IPS-15b (cell line): ENCODE measurements at regions not wholly inside any gene's neighbourhood (a gene's known extent, or its start where the extent isn't known, plus 50 kb on each side); places are given as distances from the start of the nearest gene placed in this dataset.
"Not testable (repeated sequence)": the region's sequence is repeated elsewhere in the genome, so short reads cannot be mapped to it uniquely, and the experiment has no call there.

Experiments used
- H3K27me3 ChIP-seq: one replicate; pipeline ENCODE4 v1.6.1; 2013; ENCODE audit warnings: low read length; ENCODE audit not compliant: control insufficient read depth, insufficient read depth
- H3K36me3 ChIP-seq: one replicate; pipeline ENCODE4 v1.6.1; 2013; ENCODE audit warnings: low read length; ENCODE audit not compliant: control insufficient read depth, insufficient read depth
- H3K4me1 ChIP-seq: one replicate; pipeline ENCODE4 v1.6.1; 2013; ENCODE audit warnings: mild to moderate bottlenecking, low read length; ENCODE audit not compliant: control insufficient read depth, insufficient read depth
- H3K4me3 ChIP-seq: one replicate; pipeline ENCODE4 v1.5.1; 2013; ENCODE audit warnings: low read depth, low read length
- H3K9ac ChIP-seq: one replicate; pipeline ENCODE4 v1.6.1; 2013; ENCODE audit warnings: low read depth, mild to moderate bottlenecking, low read length
- H3K9me3 ChIP-seq: one replicate; pipeline ENCODE4 v1.6.1; 2013; ENCODE audit warnings: mild to moderate bottlenecking, low read length; ENCODE audit not compliant: control insufficient read depth, insufficient read depth

DNA sequence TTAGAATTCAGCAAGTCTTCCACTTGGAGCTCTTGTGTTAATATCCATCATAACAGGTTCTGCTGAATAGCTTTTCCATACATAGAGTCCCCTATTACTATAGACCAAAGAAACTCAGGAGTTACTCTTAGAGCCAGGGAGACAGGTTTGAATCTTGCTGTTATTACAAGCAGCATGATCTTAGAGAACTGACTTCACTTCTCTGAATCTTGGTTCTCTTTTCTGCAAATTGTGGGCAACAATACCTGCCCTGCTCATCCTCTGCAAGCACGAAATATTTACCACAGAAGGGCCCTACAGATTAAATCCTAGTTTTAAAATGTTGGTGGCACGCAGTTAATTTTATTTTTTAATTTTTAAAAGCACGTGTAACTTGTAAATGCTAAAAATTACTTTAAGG, 111.7 kb downstream of the TLR4 start:
- Histone ChIP-seq H3K9ac (no peak overlapping the region), H3K36me3 (no peaks in the 10 kb centered on the region), H3K27me3 (no peaks in the 10 kb centered on the region), H3K4me1 (no peaks in the 10 kb centered on the region), H3K9me3 (no peaks in the 10 kb centered on the region), H3K4me3 (no peak overlapping the region)

DNA sequence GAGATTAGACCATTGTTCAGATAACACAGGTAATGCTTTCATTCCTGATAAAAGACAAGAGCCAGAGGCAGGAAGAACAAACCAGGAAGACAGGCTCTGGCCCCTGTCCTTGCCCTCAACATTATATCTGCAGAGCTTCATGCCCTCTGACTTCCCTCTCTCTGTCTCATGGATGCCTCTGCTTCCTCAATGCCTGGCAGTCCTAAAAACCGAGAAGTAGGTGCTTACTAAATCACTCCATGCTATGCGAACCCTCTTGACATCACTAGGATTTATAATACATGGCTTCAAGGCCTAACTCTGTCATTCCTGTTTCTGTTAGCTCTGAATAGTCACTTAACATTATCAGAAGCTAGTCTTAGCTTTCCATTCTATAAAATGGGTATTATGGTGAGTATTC, 117.8 kb downstream of the TLR4 start:
- H3K9me3 ChIP-seq, result no peaks in the 10 kb centered on the region
- no peaks in the 10 kb centered on the region for H3K36me3 ChIP-seq
- no peak overlapping the region for H3K9ac ChIP-seq
- H3K4me1 ChIP-seq, result no peaks in the 10 kb centered on the region
- H3K27me3 ChIP-seq, result no peaks in the 10 kb centered on the region
- no peak overlapping the region for H3K4me3 ChIP-seq

DNA sequence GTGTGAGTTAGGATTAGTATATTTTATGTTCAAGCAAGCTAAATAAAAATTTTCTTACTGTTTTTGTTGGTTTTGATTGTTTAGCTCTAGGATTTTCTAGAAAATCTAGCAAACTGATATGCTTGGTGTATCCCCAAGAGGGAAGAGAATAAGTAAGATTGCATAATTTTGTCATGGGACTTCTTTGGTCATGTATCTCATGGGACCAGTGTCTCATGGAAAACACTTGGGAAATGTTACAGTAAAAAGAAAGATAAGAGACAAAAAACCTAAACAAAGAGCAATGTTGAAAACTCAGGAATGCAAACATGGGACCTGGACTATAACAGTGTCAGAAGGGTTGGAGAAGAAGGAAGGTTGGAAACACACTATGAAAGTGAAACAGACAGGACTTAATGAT, 119.4 kb downstream of the TLR4 start:
- H3K9ac ChIP-seq, result no peak overlapping the region
- H3K27me3 ChIP-seq, result no peaks in the 10 kb centered on the region
- H3K4me1 ChIP-seq, result no peaks in the 10 kb centered on the region
- H3K9me3 ChIP-seq, result no peaks in the 10 kb centered on the region
- no peak overlapping the region for H3K4me3 ChIP-seq
- no peaks in the 10 kb centered on the region for H3K36me3 ChIP-seq

DNA sequence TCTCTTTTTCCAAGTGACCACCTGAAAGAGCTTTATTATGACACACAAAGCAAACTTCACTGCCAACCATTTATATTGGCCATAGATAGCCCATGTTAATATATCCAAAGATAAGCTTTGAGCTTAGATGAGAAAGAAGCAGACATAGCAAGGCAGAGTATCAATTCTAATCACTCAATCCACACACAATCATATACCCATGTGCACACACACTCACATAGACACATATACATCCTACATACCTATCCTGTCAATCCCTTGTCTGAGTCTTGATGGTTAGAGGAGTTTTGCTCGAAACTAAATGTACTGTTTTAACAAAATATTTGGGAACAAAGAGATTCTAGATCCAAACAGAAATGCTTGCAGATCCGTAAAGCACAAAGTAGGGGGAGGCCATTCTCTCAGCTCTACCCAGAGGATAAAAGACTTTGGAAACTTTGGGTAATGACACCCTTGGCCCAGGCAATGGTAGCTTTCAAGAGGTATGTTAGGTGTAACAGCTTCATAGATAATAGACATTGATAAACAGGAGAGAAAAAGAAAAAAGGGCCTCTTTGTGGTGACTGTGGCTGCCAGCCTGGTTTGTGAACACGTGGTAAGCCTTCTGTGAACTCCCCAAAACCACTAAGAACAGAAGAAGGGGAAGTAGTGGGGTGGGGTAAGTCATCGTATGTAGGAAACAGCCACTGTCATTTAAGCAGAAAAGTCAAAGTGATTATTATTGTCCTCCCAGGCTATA, 121.6 kb downstream of the TLR4 start:
- no peaks in the 10 kb centered on the region for H3K4me1 ChIP-seq
- H3K9ac ChIP-seq, result no peak overlapping the region
- H3K27me3 ChIP-seq, result no peaks in the 10 kb centered on the region
- no peaks in the 10 kb centered on the region for H3K9me3 ChIP-seq
- no peaks in the 10 kb centered on the region for H3K36me3 ChIP-seq
- H3K4me3 ChIP-seq, result no peak overlapping the region

DNA sequence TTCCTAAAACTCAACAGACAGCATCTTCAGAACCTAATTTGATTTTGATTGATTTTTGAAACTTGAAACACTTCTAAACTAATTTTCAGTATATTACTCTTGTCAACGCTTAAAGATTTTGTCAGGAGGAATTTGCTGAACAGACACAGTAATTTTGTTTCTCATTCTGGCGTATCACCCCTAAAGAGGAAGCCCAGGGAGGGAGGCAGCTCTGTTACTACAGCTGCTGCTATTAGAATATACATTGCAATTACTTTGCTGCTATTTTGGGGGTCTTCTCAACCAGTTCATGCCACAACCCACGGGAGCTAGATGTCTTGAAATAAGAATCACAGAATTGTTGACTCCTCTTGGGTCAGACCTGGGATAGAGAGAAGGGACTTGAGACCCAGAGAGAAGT, 122.6 kb downstream of the TLR4 start:
- Histone ChIP-seq H3K27me3 (no peaks in the 10 kb centered on the region), H3K9me3 (no peaks in the 10 kb centered on the region), H3K36me3 (no peaks in the 10 kb centered on the region), H3K4me3 (no peak overlapping the region), H3K4me1 (no peaks in the 10 kb centered on the region), H3K9ac (no peak overlapping the region)

DNA sequence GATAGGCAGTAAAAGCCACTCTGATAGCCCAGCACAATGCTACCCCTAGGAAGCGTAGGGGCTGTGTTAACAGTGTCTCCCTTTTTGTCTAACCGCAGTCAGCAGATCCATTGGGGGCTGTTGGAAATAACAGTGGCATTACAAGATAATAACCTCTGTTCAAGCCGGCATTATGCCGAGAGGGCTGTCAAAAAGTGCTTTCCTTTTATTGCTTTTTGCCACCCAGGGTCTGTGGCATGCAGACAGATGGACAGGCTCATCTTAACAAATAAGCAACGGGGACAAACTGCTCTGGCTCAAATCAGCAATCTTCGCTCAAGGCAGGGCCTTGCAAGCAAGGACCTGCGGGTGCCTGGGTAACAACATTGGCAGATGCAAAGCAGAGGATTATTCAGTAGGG, 123.3 kb downstream of the TLR4 start:
- Histone ChIP-seq H3K4me1 (no peaks in the 10 kb centered on the region), H3K27me3 (no peaks in the 10 kb centered on the region), H3K36me3 (no peaks in the 10 kb centered on the region), H3K9ac (no peak overlapping the region), H3K9me3 (no peaks in the 10 kb centered on the region), H3K4me3 (no peak overlapping the region)

DNA sequence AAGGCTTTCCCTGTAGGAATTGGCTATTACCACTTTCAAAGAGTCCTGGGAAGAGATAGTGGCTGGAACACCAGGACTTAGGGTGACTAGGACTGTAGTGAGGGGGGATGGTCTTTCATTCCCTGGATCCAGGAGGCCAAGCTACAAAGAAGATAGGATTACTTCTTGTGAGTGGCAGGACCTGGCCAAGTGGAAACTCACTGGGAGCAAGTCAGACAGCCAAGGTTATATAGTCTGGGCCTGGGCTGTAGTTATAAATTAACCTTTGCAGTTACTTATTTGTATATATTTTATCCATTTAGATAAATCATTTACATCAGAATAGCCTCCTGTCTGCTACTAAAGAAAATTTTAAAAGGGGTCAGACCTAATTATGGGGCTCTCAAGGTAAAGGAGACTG, 124.3 kb downstream of the TLR4 start:
- no peaks in the 10 kb centered on the region for H3K4me1 ChIP-seq
- H3K9me3 ChIP-seq, result no peaks in the 10 kb centered on the region
- no peak overlapping the region for H3K4me3 ChIP-seq
- H3K9ac ChIP-seq, result no peak overlapping the region
- H3K36me3 ChIP-seq, result no peaks in the 10 kb centered on the region
- H3K27me3 ChIP-seq, result no peaks in the 10 kb centered on the region

DNA sequence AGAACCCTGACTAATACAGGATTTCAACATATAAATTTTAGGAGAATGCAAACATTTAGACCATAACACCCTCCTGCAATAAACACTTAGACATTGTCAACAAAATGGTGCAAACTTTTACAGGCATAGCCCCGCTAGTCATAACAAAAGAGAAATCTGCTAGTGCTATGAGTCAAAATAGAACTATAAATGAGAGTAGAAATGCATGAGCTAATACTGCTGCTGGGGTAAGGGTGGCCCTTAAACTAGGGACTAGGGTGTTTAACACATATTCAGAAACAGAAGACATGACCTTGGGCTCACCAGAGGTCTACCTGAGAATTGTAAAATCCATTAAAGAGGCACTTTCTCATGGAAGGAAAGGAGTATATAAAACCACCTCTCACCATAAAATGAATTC, 131.6 kb downstream of the TLR4 start:
- H3K9me3 ChIP-seq, result no peaks in the 10 kb centered on the region

DNA sequence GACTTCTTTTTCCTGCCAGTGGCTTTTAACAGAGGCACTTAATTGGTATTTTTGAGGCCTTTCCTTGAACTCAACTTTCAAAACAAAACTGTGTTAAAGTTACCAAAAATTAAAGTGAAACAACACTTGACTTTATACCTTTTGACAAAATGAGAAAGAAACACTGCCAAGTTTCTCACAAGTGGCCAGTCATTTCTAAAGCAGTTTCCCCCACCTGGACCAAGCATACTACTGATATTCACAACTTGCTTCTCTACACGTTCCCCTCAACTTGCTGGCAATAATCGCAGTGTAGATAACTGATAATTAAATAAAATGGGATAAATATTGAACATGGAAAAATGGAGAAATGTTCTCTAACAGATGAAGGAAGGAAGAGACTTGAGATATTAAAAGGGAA, 135.7 kb downstream of the TLR4 start:
- H3K4me3 ChIP-seq, result no peak overlapping the region
- no peak overlapping the region for H3K9ac ChIP-seq
- H3K36me3 ChIP-seq, result no peaks in the 10 kb centered on the region
- no peaks in the 10 kb centered on the region for H3K9me3 ChIP-seq
- H3K27me3 ChIP-seq, result no peaks in the 10 kb centered on the region
- H3K4me1 ChIP-seq, result no peaks in the 10 kb centered on the region

More for the DNA sequence above, 131.6 kb downstream of the TLR4 start:
- no peak overlapping the region for H3K9ac ChIP-seq
- no peaks in the 10 kb centered on the region for H3K4me1 ChIP-seq
- no peaks in the 10 kb centered on the region for H3K27me3 ChIP-seq
- H3K4me3 ChIP-seq, result no peak overlapping the region
- H3K36me3 ChIP-seq, result no peaks in the 10 kb centered on the region

DNA sequence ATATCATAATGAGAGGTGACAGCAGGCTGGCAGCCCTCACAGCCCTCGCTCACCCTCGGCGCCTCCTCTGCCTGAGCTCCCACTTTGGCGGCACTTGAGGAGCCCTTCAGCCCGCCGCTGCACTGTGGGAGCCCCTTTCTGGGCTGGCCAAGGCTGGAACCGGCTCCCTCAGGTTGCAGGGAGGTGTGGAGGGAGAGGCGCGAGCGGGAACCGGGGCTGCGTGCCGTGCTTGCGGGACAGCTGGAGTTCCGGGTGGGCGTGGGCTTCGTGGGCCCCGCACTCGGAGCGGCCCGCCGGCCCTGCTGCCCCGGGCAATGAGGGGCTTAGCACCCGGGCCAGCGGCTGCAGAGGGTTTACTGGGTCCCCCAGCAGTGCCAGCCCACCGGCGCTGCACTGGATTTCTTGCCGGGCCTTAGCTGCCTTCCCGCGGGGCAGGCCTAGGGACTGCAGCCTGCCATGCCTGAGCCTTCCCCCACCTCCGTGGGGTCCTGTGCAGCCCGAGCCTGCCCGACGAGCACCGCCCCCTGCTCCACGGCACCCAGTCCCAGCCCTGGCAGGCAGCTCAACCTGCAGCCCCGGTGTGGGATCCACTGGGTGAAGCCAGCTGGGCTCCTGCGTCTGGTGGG, 147.7 kb downstream of the TLR4 start:
- H3K36me3 ChIP-seq, H3K9ac ChIP-seq, H3K4me3 ChIP-seq, H3K27me3 ChIP-seq, H3K9me3 ChIP-seq, H3K4me1 ChIP-seq: not testable (repeated sequence)

DNA sequence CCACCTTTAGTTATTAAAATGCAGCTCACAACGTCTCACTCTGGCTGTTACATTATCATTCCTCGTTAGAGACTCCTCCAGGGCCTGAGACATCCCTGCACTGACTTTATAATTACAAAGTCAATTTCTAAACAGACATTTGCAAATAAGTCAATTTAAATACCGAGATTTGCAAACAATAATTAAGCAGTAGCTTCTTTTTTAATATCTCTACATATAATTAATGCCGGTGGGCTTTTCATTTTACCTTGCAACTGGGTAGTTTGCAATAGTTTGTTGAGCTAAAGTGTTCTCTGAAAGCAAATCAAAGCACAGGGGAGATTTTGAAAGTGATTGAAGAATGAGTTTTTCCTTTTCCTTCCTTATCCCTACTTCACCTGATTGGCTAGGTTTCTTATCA, 154.4 kb downstream of the TLR4 start:
- no peaks in the 10 kb centered on the region for H3K27me3 ChIP-seq
- H3K9me3 ChIP-seq, result no peaks in the 10 kb centered on the region
- H3K4me3 ChIP-seq, result no peak overlapping the region
- no peaks in the 10 kb centered on the region for H3K4me1 ChIP-seq
- no peak overlapping the region for H3K9ac ChIP-seq
- H3K36me3 ChIP-seq, result no peaks in the 10 kb centered on the region

DNA sequence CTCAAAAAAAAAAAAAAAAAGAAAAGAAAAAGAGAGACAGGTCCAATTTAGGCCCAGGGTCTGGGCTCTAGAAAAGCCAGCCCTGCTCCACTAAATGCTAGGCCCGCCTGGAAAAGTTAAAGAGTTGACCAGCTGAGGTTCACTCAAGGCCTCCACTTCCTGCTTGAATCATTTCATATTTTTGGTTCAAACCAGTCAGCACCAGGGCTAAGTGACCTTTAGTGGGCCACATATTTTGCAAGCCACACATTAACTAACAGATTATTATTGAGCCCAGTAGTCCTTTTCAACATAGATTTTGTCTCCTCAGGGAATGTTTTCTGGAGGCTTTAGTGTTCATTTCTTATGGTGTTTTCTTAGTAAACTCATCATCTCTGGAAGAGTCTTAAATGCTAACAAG, 156.6 kb downstream of the TLR4 start:
- Histone ChIP-seq H3K27me3 (no peaks in the 10 kb centered on the region), H3K4me1 (no peaks in the 10 kb centered on the region), H3K4me3 (no peak overlapping the region), H3K9me3 (no peaks in the 10 kb centered on the region), H3K36me3 (no peaks in the 10 kb centered on the region), H3K9ac (no peak overlapping the region)
